Breast epithelium (tissue), 3 donors: ENCODE measurements at regions not wholly inside any gene's neighbourhood (a gene's known extent, or its start where the extent isn't known, plus 50 kb on each side); places are given as distances from the start of the nearest gene placed in this dataset.

Source experiments
- POLR2AphosphoS5 ChIP-seq, 3 donors: sonication (generic); formaldehyde crosslinking; IDR thresholded peaks; one replicate each; pipeline ENCODE4 v1.6.1; 2017; ENCODE audit warnings: antibody characterized with exemption in 3 of 3
- TF ChIP-seq, protein P1 (sequence below), 3 donors: fragments of 450-650 bp; IDR thresholded peaks; one replicate each; pipeline ENCODE4 v1.5.1; 2016 to 2017; ENCODE audit warnings: antibody characterized with exemption in 3 of 3, mild to moderate bottlenecking in 3 of 3, moderate library complexity in 3 of 3

DNA sequence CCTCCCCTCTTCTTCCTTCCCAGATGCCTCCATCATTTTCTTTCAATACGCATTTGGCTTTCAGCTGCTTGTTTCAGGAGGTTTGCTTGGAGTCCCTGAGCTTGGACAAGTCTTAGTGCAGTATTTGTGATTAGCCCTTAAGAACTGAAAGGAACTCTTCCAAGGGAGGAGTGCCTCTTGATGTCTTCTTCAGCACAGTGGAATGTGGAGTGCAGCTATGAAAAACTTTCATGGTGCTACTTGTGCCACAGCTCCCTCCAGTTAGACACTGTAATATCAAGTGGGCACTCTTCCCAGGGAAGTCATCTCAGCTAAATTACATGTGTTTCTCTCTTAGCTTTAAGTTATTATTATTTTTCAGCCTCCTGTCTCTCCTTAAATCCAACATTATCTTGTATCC lies 173.1 kb downstream of the NECTIN3 start:
- TF ChIP-seq, protein P1, sequence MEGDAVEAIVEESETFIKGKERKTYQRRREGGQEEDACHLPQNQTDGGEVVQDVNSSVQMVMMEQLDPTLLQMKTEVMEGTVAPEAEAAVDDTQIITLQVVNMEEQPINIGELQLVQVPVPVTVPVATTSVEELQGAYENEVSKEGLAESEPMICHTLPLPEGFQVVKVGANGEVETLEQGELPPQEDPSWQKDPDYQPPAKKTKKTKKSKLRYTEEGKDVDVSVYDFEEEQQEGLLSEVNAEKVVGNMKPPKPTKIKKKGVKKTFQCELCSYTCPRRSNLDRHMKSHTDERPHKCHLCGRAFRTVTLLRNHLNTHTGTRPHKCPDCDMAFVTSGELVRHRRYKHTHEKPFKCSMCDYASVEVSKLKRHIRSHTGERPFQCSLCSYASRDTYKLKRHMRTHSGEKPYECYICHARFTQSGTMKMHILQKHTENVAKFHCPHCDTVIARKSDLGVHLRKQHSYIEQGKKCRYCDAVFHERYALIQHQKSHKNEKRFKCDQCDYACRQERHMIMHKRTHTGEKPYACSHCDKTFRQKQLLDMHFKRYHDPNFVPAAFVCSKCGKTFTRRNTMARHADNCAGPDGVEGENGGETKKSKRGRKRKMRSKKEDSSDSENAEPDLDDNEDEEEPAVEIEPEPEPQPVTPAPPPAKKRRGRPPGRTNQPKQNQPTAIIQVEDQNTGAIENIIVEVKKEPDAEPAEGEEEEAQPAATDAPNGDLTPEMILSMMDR (IDR thresholded peaks at IDR 0.05): no peak
- no peak for TF ChIP-seq POLR2AphosphoS5 (IDR thresholded peaks at IDR 0.05)
